Adrenal gland (tissue), 9 donors: ENCODE measurements at regions not wholly inside any gene's neighbourhood (a gene's known extent, or its start where the extent isn't known, plus 50 kb on each side); places are given as distances from the start of the nearest gene placed in this dataset.

Source experiments
- DNase-seq, 7 donors: peaks; one replicate each; pipeline ENCODE4 v3.0.0-alpha.2; 2019 to 2020
- H3K27ac ChIP-seq, 5 donors: fragments of 200-600 bp; sonication (generic) in 4 of 5; 1 replicate in 3 of 5; 2 replicates in 2 of 5; pipeline versions ENCODE4 v1.5.1 to v1.8.0; 2016 to 2020; ENCODE audit warnings: mild to moderate bottlenecking in 1 of 5
- H3K27me3 ChIP-seq: fragments of 200-600 bp; 2 replicates; pipeline ENCODE4 v1.8.0; 2021
- H3K36me3 ChIP-seq, 2 donors: fragments of 200-600 bp; replicated peaks in 1 of 2; 1 replicate in 1 of 2; 2 replicates in 1 of 2; pipeline versions ENCODE4 v1.5.1 to v1.8.0; 2018 to 2022
- H3K4me1 ChIP-seq, 2 donors: fragments of 200-600 bp; replicated peaks in 1 of 2; 1 replicate in 1 of 2; 2 replicates in 1 of 2; pipeline versions ENCODE4 v1.5.1 to v1.8.0; 2018 to 2021
- H3K4me3 ChIP-seq, 4 donors: fragments of 200-600 bp; sonication (generic) in 3 of 4; one replicate each; pipeline ENCODE4 v1.5.1; 2016 to 2018
- H3K9me3 ChIP-seq, 3 donors: fragments of 200-600 bp; sonication (generic) in 1 of 3; replicated peaks in 1 of 3; 1 replicate in 2 of 3; 2 replicates in 1 of 3; pipeline versions ENCODE4 v1.5.1 to v1.8.0; 2016 to 2021
- POLR2A ChIP-seq, 2 donors: fragments of 450-650 bp; IDR thresholded peaks; one replicate each; pipeline ENCODE4 v1.6.1; 2017; ENCODE audit warnings: antibody characterized with exemption in 2 of 2, mild to moderate bottlenecking in 2 of 2, moderate library complexity in 1 of 2
- WGBS, 4 donors: extraction: QIAGEN DNeasy Blood & Tissue Kit in 2 of 4; methylation state at CpG; one replicate each; pipeline versions ENCODE4 v1.1.5 to v1.1.7; 2013 to 2017; 5-methylcytosine and 5-hydroxymethylcytosine counted together
- intact Hi-C, 2 donors: fragments of 100-400 bp; cut with DNase I; formaldehyde crosslinking; loops; one replicate each; pipeline versions ENCODE4 v1.14.1 to v1.15.0; 2022 to 2023
- TF ChIP-seq, protein P1 (sequence below), 6 experiments: fragments of 450-650 bp in 4 of 6; fragments of 200-600 bp in 2 of 6; sonication (generic) in 1 of 6; IDR thresholded peaks; 1 replicate in 5 of 6; 2 replicates in 1 of 6; pipeline versions ENCODE4 v1.5.1 to v1.8.0; 2016 to 2021; ENCODE audit warnings: antibody characterized with exemption in 6 of 6, mild to moderate bottlenecking in 2 of 6, moderate library complexity in 1 of 6
- donor health status: healthy with polysubstance abuse.
- donor health status: Bipolar disorder and iron deficiency.
- donor health status: DM: yes; HTN: yes; CAD: no.
- donor health status: DM: no; HTN: no; CAD: no.
- donor health status: DM: no; HTN: no; CAD: no.

DNA sequence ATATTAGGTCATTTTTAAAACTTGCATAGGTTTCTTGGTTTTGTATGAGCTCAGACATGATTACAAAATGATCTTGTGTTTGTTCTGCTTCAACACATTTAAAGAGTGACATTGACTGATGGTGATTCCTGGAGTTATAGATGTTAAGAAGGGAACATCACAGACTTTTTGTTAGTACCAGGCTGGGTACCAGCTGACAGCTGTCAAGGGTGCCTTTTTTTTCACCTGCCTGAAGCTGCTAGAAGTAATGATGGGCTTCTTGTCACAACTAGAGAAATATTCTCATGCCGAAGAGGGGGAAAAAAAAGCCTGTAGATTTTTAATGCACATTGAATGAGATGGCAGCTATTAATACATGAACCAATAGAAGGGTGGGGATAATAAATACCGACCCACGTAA, 226.6 kb upstream of the TRAM1L1 start:
- TF ChIP-seq POLR2A (IDR thresholded peaks at IDR 0.05), result no peak
- intact Hi-C loops, result no loop called here
- H3K9me3 ChIP-seq, result no peaks in the 10 kb centered on the region
- H3K27ac ChIP-seq, result no peak overlapping the region
- DNase-seq, result no peak
- WGBS, 4 donors, result 77 to 89% (median 84%) methylated on average over 3 of the region's 3 CpGs
- H3K36me3 ChIP-seq, result no peaks in the 10 kb centered on the region
- H3K4me3 ChIP-seq, result no peak overlapping the region
- no peaks in the 10 kb centered on the region for H3K27me3 ChIP-seq
- H3K4me1 ChIP-seq, result no peaks in the 10 kb centered on the region

GRCh38 chr4:117324851-117325491, 239.6 kb upstream of the TRAM1L1 start:
- DNase-seq, result no peak
- H3K9me3 ChIP-seq, result no peaks in the 10 kb centered on the region
- H3K36me3 ChIP-seq, result no peaks in the 10 kb centered on the region
- intact Hi-C loops, result no loop called here
- TF ChIP-seq, protein P1, sequence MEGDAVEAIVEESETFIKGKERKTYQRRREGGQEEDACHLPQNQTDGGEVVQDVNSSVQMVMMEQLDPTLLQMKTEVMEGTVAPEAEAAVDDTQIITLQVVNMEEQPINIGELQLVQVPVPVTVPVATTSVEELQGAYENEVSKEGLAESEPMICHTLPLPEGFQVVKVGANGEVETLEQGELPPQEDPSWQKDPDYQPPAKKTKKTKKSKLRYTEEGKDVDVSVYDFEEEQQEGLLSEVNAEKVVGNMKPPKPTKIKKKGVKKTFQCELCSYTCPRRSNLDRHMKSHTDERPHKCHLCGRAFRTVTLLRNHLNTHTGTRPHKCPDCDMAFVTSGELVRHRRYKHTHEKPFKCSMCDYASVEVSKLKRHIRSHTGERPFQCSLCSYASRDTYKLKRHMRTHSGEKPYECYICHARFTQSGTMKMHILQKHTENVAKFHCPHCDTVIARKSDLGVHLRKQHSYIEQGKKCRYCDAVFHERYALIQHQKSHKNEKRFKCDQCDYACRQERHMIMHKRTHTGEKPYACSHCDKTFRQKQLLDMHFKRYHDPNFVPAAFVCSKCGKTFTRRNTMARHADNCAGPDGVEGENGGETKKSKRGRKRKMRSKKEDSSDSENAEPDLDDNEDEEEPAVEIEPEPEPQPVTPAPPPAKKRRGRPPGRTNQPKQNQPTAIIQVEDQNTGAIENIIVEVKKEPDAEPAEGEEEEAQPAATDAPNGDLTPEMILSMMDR (IDR thresholded peaks at IDR 0.05), result no peak
- TF ChIP-seq POLR2A (IDR thresholded peaks at IDR 0.05), result no peak
- no peaks in the 10 kb centered on the region for H3K4me1 ChIP-seq
- H3K27me3 ChIP-seq, result no peaks in the 10 kb centered on the region
- no peak overlapping the region for H3K27ac ChIP-seq
- no peak overlapping the region for H3K4me3 ChIP-seq
- WGBS, 4 donors, result 76 to 88% (median 85%) methylated on average over 1 of the region's 1 CpG

- Histone ChIP-seq H3K4me1 (no peaks in the 10 kb centered on the region), H3K27me3 (no peaks in the 10 kb centered on the region), H3K9me3 (no peaks in the 10 kb centered on the region), H3K27ac (no peak overlapping the region), H3K36me3 (no peaks in the 10 kb centered on the region), H3K4me3 (no peak overlapping the region)
- TF ChIP-seq POLR2A (IDR thresholded peaks at IDR 0.05), result no peak
- TF ChIP-seq, protein P1 (IDR thresholded peaks at IDR 0.05), result no peak
- no peak for DNase-seq
- intact Hi-C loops, result no loop called here
- WGBS, 4 donors, result 59 to 90% (median 74%) methylated on average over 3 of the region's 3 CpGs
Measured at GRCh38 chr4:117326091-117326490, 240.7 kb upstream of the TRAM1L1 start.

DNA sequence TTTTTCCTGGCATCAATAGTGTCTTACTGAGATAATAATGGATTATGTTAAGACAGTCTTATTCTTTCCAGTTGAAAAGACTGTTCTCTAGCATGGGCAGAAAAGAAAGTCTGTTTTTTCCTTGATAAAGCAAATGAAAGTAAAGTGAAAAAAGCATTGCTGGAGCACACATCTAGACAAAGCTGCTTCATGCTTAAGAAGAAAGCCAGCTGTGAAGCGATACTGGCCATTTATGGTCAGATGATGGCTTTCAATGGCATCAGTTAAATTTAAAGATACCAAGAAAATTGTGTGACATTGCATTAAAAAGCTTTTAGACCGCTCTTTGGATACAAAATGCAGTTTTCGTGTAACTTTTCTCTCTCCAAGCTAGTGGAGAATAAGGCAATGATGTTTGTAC, 242.1 kb upstream of the TRAM1L1 start:
- H3K9me3 ChIP-seq, result no peaks in the 10 kb centered on the region
- DNase-seq, result no peak
- intact Hi-C loops, result no loop called here
- TF ChIP-seq, protein P1 (IDR thresholded peaks at IDR 0.05), result no peak
- no peak for TF ChIP-seq POLR2A (IDR thresholded peaks at IDR 0.05)
- H3K27ac ChIP-seq, result no peak overlapping the region
- WGBS, 4 donors, result 75 to 84% (median 79%) methylated on average over 3 of the region's 3 CpGs
- no peak overlapping the region for H3K4me3 ChIP-seq
- H3K27me3 ChIP-seq, result no peaks in the 10 kb centered on the region
- H3K4me1 ChIP-seq, result no peaks in the 10 kb centered on the region
- H3K36me3 ChIP-seq, result no peaks in the 10 kb centered on the region

GRCh38 chr4:117328333-117328732, 243.0 kb upstream of the TRAM1L1 start:
- TF ChIP-seq, protein P1 (IDR thresholded peaks at IDR 0.05), result no peak
- no peak for TF ChIP-seq POLR2A (IDR thresholded peaks at IDR 0.05)
- Histone ChIP-seq H3K36me3 (no peaks in the 10 kb centered on the region), H3K4me3 (no peak overlapping the region), H3K27ac (no peak overlapping the region), H3K4me1 (no peaks in the 10 kb centered on the region), H3K9me3 (no peaks in the 10 kb centered on the region), H3K27me3 (no peaks in the 10 kb centered on the region)
- WGBS, 4 donors, result 45 to 59% (median 49%) methylated on average over 2 of the region's 2 CpGs
- no peak for DNase-seq
- intact Hi-C loops, result no loop called here
